SH-SY5Y (cell line): ENCODE measurements at regions not wholly inside any gene's neighbourhood (a gene's known extent, or its start where the extent isn't known, plus 50 kb on each side); places are given as distances from the start of the nearest gene placed in this dataset.

Experiments used
- GATA2 ChIP-seq: IDR thresholded peaks from 2 replicates; pipeline ENCODE4 v1.6.1; 2011; ENCODE audit warnings: mild to moderate bottlenecking, low read depth, low read length
- GATA3 ChIP-seq: IDR thresholded peaks from 2 replicates; pipeline ENCODE4 v1.6.1; 2011; ENCODE audit warnings: low read depth, mild to moderate bottlenecking, low read length, moderate library complexity

- TF ChIP-seq GATA2 (no peak), GATA3 (no peak)
These were observed 168.1 kb upstream of the STAC start for GRCh38 chr3:36212251-36212650.
